Upper lobe of left lung (tissue), 4 donors: ENCODE measurements at regions not wholly inside any gene's neighbourhood (a gene's known extent, or its start where the extent isn't known, plus 50 kb on each side); places are given as distances from the start of the nearest gene placed in this dataset.

ENCODE experiments used
- CTCF ChIP-seq, 6 experiments: fragments of 450-650 bp in 4 of 6; fragments of 200-600 bp in 2 of 6; sonication (generic) in 2 of 6; IDR thresholded peaks; one replicate each; pipeline ENCODE4 v1.5.1; 2016 to 2019; ENCODE audit warnings: antibody characterized with exemption in 6 of 6
- EP300 ChIP-seq, 4 donors: sonication (generic); formaldehyde crosslinking; IDR thresholded peaks; one replicate each; pipeline ENCODE4 v1.5.1; 2017; ENCODE audit warnings: antibody characterized with exemption in 4 of 4, control low read depth in 2 of 4

DNA sequence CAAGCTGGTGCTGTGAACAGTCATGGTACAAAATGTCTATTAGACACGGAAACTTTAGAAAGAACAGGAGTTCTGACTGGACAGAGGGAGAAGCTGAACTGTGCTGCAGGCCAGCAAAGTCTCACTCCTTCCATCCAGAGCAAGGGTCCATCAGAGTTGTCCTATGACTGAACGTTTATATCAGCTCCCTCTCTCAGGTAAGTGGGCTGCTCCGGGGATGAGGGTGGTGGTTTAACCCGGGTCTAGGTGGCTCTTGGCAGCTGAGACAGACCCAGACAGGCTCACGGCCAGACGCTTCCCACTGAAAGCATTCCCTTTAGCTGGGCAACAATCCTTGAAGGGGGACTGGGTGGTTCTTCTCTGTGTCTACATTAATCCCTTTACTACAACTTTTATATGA lies 385.0 kb upstream of the SMIM31 start:
- TF ChIP-seq CTCF (IDR thresholded peaks at IDR 0.05) = no peak
- TF ChIP-seq EP300 (IDR thresholded peaks at IDR 0.05) = no peak
